ENCODE measurements at regions not wholly inside any gene's neighbourhood (a gene's known extent, or its start where the extent isn't known, plus 50 kb on each side); places are given as distances from the start of the nearest gene placed in this dataset.

DNA sequence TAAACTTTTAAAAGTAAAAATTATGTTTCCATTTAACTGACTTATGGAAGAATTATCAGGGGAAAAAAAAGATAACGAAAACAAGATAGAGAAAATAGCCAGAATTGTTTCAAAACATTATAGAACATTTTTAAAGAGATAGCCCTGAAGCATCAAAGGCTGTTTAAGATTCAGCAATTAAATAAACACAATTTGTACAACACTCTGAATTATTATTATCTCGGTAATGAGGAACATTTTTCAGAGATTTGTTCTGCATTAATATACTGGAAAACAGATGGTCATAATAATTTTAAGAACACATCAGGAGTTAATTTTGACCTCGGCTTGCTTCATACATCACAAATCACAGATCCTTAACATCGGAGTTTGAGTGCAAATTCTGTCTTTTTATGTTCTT lies 643.8 kb downstream of the SORCS1 start:
- no peak for DNase-seq

DNA sequence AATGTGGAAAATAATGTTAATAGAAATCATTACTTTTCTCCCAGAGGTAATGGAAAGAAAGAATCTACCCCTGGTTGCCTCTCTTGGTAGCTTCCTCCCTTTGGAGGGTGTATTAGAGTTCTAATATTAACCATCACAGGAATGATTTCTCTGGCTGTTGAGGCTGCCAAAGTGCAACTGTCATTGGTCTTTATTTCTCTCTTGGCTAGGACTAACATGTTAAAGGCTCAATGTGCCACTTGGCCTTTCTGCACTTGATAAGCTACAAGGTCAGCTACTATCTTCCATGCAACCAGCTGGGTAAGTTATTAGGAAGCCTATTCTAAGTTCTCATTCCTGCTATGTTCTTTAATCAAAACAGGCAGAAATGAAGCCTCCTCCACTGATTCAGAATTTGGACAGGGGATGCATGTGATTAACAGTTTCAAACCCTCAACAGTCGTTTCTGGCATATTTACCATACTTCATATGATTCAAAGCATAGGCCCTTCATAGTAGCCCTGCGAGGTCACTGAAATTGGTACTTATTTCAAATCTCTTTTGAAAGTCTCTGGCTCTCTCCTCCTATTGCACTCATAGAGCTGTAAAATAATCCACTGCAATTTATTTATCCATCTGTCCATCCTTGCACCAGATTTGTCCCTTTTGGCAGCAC lies 645.0 kb downstream of the SORCS1 start:
- DNase-seq, result no peak

DNA sequence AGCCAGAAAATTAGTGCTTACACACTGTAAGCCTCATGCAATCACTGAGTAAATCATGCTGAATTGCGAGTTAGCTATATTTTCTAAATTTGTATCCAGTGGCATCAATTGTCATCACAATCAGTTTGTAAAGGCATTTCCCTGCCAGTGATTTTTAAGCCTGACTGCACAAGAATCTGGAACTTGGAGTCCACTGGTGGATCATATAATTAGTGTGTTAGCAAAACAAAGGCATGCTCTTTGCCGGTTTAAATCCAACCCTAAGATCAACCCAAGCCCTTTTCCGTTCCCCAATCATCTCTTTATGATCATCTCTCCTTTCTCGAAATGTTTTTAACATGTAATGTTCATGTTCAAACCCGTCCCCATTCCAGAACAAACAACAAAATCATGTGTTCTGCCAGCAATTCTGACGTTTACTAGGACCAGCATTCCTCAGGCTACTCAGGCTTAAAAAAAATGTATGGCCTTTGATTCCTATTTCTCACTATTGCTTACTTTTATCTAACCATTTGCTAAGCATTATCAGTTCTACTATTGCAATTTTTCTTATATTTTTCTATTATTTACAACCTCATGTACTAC lies 649.2 kb downstream of the SORCS1 start:
- DNase-seq, result no peak

DNA sequence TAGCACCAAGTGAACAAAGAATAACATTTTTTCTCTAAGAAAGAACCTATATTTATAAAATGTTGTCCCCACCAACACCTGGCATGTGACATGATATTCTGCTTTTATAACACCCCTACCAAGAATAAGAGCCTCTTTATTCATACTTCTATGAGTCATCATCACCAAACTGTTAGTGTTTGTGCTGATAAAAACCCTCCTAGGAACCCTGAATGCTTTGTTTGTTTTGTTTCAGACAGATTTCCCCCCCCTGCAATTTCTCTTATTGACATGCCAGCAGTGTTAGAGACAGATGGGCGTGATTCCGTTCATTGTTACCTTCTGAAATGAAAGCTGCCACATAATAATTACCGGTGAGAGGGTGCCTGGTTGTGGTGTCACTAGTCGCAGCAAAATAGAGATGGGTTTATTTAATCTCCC lies 651.1 kb downstream of the SORCS1 start:
- no peak for DNase-seq

DNA sequence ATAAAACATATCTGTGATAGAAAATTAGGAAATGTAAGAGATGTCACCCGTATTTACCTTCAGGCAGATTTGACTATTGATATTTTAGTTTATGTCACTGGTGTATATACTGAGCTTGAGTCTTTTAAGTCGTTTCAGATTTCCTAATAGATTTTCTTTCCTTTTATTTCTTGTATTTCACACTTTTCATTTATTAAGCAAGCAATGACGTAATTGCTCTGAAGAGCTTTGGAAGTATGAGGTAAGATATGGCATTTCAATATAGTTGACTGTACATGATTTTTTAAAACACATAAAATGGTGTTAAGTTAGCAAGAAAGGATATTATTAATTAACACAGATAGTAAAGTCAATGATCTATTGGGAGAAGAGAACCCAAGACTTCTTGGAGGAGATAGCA lies 652.6 kb downstream of the SORCS1 start:
- no peak for DNase-seq

DNA sequence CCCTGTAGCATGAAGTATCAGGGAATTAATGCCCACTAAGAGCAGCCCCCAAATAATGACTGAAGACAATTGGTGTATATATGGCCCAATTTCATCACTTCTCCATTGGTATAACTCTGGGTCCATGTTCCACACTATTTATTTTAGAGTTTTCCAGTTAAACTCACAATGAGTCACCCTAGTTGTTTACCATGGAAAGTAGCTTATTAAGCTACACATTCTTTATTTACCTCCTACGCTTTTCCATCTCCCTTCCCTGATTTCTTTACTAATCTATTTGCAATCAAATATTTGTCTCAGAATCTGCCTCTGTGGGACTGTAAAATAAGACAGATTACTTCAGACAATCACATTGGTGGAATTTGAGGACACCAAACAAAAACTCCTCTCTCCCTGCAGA lies 655.6 kb downstream of the SORCS1 start:
- DNase-seq, result no peak

DNA sequence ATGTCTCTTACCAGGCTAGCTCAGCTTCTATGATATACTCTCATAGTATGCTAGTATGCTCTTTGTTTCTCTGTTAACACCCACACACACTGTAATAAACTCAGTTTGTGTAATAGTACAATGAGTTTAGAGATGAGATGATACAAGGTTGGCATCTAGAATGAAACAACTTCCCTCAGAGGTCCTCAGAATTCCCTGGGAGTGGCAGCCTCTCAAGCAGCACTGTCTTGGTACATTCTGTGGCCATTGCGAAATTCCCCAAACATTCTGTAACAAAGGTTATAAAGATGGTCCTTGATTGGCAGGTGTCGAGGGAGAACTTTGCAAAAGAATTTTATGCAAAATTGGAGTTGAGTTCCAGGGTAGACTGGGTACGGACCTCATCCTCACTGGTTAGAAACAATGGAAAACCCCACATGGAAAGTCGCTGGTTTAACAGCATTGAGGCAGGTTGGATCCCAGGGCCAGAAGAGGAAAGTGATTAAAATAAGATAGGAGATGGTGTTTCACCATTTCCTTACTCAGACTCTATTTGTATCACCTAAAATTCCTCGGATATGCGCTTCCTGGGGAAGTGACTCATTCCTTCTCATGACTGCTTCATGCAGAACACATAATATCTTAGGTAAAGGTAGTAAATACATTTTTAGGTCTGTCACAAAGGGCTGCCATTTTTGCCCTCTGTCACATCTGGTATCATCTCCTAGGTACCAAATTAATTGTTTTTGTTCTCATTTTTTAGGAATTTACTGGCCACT lies 657.8 kb downstream of the SORCS1 start:
- no peak for DNase-seq

DNA sequence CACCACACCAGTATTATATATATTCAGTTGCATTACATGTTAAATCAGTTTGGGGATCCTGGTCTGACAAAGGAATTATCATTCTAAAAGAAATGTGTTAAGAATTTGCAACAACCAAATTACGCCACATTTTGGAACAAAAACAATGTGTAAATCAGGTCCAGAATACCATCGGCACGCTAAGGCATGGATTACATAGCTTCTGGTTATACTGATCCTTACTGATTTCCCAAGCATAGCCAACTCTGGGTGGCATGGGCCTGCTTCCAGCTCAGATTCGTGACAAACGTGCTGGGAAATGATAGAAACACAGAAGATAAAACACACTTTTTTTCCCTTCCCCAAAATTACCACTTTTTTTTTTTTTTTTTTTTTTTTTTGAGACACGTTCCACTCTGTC lies 660.0 kb downstream of the SORCS1 start:
- no peak for DNase-seq

DNA sequence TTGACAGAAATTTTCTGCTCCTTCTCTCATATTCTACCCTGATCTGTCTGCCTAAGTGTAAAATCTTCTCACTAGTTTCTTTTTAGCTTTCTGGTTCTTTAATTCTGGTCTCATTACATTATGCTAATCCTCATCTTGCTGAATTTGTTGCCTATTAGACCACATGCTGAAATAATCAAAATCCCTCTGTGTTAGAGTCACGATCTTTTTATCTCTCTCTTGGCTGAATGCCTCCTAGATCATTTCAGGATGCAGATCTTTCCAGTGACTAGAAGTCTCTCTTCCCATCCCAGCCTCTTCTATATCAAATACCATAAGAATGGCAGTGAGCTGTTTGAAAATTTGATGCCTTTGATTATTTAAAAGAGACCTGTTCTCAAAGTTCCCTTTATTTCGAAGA lies 661.9 kb downstream of the SORCS1 start:
- no peak for DNase-seq

DNA sequence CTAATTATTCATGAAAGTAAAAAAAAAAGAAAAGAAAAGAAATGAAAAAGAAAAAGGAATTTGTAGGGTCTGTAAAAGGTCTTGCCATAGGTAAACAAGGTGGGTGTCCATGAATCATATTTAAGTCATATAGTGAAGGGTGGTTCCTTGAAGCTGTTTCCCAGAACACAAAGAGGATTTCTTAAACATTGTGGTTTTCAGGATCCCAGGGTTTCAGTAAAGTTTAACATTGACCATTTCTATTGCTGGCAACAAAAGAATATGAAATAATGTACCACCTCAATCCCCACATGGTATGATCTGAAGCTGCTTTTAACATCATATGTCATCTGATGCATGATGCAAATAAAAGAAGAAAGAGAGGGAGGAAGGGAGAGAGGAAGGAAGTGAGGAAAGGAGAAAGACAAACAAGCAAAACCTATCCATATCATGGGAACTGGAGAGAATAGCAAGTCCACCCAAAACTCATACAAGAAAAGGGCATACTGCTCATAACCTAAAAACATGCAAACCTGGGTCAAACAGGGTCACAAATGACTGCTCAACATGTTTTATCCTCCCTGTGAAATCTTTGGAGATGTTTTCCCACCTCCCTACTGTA lies 663.5 kb downstream of the SORCS1 start:
- DNase-seq, result no peak

DNA sequence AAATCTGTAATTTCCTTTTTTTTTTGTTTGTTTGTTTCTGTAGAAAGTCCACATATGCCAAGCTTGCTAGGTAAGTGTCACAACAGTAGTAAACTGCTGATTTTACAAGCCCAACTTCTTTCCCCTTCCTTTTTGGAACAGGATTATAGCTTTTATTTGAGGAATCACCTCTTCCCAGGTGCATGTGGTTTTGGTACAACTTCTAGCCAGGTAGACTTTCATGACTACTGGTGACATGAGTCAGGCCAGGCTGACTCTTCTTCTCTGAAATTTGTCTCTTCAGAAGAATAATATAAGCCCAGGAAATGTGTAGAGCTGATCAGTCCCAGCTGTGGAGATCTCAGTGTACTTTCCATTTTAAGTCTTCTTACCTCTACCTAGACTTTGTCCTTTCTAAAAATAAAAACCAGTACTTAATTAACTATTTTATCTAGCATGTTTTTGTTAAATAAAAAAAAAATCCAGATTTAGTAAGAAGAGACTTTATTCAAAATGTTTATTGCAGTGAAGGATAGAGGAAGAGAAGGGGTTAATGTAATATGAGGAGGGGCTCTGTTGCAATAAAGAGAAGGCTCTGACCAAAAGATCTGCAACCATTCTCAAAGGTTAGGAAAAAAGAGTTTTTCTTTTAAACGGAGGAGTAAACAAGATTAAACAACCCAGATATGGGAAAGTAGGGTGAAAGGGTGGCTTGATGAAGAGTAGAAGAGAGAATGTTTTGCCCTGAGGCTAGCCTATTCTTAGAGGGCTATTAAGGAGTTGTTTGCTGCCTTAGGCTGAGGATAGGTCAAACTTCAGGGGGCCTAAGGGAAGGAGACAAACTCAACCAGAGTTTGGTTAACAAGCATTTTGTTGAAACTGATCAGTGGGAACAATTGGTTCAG lies 664.2 kb downstream of the SORCS1 start:
- no peak for DNase-seq

DNA sequence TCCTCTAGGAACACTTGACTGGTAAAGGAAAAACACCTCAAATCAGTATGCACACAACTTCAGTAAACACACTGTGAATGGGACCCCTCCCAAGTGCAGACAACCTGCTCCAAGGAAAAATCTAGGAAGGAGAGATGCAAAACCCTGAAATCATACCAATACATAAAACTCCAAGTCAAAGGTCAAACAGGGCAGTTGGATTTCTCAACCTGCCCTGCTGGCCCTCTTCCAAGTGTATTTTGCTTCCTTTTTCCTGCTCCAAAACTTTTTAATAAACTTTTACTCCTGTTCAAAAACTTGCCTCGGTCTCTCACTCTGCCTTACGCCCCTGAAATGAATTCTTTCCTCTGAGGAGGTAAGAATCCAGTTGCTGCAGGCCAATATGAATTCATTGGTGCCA lies 665.1 kb downstream of the SORCS1 start:
- no peak for DNase-seq

DNA sequence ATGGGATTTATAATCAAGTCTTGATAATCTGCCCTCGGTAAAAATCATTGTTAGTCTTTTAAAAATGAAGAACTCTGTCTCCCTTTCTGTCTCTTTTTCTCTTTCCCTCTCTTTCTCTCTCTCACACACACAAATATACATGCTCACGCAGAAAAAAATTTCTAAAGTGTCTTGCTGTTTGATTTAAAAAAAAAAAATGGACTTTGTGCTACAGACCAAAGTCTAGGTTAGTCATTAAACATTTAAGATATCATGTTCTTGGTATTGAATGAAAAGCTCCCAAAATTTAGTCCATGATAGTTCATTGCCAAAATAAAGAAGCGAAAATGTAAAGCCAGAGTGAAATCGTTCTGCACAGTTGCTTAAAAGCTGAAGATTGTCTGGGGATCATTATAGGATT lies 665.8 kb downstream of the SORCS1 start:
- no peak for DNase-seq

DNA sequence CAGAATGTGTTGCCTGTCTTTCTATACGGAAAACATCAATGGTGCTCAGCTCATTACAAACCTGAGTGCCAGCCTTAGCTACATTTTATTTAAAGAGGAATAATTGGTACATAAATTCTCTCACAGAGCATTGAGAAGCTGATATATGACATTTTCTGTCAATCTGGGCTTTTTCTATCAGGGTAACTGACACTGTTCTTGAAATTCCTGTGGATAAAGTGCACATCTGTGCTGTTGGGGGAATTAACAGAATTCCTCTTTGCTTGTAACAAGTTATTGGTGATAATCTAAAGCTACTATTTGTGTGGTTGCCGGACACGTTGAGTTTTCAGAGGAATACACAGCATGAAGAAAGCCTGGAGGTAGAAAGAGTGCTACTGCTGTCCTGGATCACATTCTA lies 668.6 kb downstream of the SORCS1 start:
- no peak for DNase-seq

DNA sequence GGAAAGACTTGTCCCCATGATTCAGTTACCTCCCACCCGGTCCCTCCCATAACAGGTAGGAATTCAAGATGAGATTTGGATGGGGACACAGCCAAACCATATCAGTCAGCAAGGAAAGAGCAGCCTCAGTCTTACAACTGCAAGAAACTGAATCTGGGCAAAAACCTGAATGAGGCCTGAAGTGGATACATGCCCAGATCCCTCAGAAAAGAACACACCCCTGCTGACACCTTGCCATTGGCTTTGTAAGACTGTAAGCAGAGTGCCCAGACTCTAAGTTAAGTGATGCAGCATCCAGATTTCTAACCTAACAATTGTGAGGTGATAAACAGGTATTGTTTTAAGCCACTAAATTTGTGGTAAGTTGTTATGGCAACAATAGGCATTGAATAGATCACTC lies 670.8 kb downstream of the SORCS1 start:
- DNase-seq, result no peak

DNA sequence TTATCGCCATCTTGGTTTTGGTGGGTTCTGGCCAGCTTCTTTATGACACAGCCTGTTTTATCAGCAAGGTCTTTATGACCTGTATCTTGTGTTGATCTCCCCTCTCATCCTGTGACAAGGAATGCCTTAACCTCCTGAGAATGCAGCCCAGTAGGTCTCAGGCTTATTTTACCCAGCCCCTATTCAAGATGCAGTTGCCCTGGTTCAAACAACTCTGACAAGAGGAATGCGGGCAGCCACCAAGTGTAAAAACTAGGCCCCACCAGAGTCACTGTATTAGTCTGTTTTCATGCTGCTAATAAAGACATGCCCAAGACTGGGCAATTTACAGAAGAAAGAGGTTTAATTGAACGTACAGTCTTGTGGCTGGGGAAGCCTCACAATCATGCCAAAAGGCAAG lies 671.3 kb downstream of the SORCS1 start:
- no peak for DNase-seq

DNA sequence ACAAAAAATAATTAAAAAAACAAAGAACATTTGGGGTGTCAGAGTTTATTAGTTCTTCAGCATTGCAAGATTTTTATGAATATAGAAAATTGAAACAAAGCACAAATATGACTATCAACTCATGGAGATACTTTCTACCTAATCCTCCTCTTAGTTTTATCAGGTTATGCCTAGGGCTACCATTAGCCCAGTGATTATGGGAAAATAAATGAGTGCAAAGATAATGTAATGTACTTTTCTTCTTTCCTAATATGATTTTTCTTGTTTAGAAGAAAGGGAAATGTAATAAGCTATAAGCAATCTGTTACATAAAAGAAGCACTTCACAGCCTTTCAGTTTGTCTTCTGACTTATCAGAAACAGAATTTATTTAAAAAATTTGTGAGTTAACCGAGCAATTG lies 676.8 kb downstream of the SORCS1 start:
- no peak for DNase-seq

DNA sequence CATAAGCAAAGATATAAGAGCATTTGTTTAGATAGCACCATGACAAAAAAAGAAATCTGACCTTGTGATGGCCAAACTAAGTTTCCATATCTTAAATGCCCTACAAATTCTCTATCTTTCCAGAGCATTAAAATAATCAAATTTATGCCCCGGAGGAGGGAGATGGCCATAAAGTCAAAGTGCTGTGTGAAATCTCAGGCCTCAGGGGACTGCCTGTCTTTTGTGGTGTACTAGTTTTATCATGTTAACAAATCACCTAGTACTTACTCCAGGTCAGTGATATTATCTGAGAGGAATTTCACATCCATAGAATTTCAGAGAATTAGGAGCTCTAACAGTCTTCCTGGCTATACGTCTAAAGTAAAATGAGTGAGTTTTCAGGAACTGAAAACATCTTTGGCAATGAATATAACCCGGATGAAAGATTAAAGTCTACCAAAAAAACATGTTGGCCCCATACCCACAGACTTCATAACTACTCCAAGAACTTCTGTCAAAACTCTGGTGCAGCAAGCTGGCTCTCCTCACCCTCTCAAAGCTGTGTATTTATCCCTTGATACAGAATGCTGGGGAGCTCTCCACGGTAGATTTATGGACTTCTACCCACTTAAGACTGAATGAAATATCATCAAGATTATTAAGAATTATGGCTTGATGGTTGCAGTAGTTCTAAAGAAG lies 682.8 kb downstream of the SORCS1 start:
- no peak for DNase-seq

DNA sequence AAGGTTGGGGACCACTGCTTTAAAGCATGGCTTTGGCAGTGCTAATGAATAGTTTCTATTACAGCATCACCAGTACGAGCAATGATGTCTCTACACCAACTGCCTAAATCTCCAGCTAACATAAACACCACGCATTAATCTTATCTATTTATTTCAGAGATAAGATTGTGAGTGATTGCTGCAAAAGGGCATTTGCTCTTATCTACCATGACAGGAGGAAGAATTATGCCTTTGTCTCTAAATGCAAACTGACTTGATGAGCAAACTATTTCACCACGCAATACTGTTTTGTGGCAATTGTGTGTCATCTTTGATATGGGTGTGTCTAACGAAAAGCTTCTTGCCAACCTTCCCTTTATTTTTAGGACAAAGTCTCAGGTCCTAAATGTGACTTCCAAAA lies 684.9 kb downstream of the SORCS1 start:
- no peak for DNase-seq

DNA sequence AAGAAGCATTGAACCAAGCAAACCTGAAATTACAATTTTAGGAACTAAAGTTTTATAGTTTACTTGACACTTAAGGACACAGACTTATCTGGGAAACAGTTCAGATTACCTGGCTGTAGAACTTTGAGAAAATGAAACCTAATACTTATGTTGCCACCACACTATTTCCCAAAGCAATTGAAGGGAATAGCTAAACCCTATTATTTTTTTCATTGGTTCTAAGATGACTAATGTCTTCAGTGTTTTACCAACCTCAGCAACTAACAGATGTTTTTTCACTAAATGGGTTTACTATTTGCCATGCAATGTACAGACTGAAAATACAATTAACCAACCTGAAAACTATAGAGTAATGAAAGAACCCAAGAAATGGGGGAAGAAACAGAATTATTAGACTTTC lies 689.6 kb downstream of the SORCS1 start:
- DNase-seq, result no peak

DNA sequence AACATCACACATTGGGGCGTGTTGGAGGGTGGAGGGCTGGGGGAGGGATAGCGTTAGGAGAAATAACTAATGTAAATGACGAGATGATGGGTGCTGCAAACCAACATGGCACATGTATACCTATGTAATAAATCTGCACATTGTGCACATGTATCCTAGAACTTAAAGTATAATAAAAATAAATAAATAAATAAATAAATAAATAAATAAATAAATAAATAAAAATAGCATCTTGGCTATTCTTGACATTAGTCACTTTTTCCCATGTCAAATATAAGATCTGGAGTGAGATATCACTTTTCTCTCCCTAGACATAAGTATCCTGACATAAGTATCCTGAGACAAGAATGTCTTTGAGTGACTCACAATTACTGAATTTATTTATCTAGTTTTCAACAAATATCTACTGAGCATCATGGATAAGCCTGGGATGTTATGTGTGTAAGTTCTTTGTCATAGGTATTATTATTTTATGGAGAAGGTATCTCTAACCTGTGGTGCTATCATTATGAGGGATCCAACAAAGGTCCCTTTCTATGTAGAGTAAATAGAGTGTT lies 691.3 kb downstream of the SORCS1 start:
- DNase-seq, result no peak

DNA sequence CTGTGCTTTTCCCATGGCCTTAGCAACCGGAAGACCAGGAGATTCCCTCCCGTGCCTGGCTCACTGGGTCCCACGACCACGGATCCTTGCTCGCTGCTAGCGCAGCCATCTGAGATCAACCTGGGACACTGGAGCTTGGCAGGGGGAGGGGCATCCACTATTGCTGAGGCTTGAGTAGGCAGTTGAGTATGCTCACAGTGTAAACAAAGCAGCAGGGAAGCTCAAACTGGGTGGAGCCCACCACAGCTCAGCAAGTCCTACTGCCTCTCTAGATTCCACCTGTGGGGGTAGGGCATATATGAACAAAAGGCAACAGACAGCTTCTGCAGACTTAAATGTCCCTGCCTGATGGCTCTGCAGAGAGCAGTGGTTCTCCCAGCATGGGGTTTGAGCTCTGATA lies 697.0 kb downstream of the SORCS1 start:
- DNase-seq, result no peak

All from CD4-positive, alpha-beta T cell treated with Interleukin-1 beta for 1 hour (primary cell).